HEK293T (cell line): ENCODE measurements at regions not wholly inside any gene's neighbourhood (a gene's known extent, or its start where the extent isn't known, plus 50 kb on each side); places are given as distances from the start of the nearest gene placed in this dataset.

Experiments
- BHLHE40 ChIP-seq: fragments of 450-650 bp; IDR thresholded peaks from 2 replicates; pipeline ENCODE4 v1.6.1; 2016; ENCODE audit warnings: mild to moderate bottlenecking, moderate library complexity, borderline replicate concordance
- CTBP1 ChIP-seq: fragments of 450-650 bp; IDR thresholded peaks from 2 replicates; pipeline ENCODE4 v1.6.1; 2016; ENCODE audit warnings: borderline replicate concordance
- ELF4 ChIP-seq: fragments of 450-650 bp; IDR thresholded peaks from 2 replicates; pipeline ENCODE4 v1.6.1; 2017; ENCODE audit warnings: antibody characterized with exemption
- FOXA1 ChIP-seq: fragments of 450-650 bp; IDR thresholded peaks from 2 replicates; pipeline ENCODE4 v1.6.1; 2016; ENCODE audit warnings: mild to moderate bottlenecking
- L3MBTL2 ChIP-seq: fragments of 450-650 bp; conservative IDR thresholded peaks from 2 replicates; pipeline ENCODE4 v1.6.1; 2016; ENCODE audit warnings: mild to moderate bottlenecking
- SP1 ChIP-seq: fragments of 450-650 bp; IDR thresholded peaks from 2 replicates; pipeline ENCODE4 v1.6.1; 2017
- TARDBP ChIP-seq: fragments of 450-650 bp; IDR thresholded peaks from 2 replicates; pipeline ENCODE4 v1.6.1; 2016
- ZNF384 ChIP-seq: fragments of 450-650 bp; IDR thresholded peaks from 2 replicates; pipeline ENCODE4 v1.6.1; 2016
- TF ChIP-seq, protein P1 (sequence below): fragments of 450-650 bp; IDR thresholded peaks from 2 replicates; pipeline ENCODE4 v1.6.1; 2016

DNA sequence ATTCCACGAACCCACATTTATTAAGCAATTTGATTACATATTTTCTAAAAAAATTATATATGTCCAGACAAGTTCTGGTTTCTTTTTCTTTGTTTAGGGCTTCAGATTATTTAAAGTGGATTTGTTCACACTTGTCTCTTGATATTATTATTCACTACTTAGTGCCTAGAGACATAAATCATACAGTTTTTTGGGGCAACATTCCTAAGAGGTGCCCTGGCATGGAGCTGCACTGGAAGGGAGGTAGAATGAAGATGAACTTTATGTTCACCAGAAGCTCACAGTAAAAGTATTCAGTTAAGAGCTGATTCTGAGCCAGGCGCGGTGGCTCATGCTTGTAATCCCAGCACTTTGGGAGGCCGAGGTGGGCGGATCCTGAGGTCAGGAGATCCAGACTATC, 762.7 kb upstream of the TMEFF2 start:
- TF ChIP-seq CTBP1 (no peak), BHLHE40 (no peak), SP1 (no peak), TARDBP (no peak), FOXA1 (no peak), ZNF384 (no peak), L3MBTL2 (no peak), ELF4 (no peak)
- TF ChIP-seq, protein P1, sequence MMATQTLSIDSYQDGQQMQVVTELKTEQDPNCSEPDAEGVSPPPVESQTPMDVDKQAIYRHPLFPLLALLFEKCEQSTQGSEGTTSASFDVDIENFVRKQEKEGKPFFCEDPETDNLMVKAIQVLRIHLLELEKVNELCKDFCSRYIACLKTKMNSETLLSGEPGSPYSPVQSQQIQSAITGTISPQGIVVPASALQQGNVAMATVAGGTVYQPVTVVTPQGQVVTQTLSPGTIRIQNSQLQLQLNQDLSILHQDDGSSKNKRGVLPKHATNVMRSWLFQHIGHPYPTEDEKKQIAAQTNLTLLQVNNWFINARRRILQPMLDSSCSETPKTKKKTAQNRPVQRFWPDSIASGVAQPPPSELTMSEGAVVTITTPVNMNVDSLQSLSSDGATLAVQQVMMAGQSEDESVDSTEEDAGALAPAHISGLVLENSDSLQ = no peak
